Mucosa of descending colon (tissue), 3 donors: ENCODE measurements at regions not wholly inside any gene's neighbourhood (a gene's known extent, or its start where the extent isn't known, plus 50 kb on each side); places are given as distances from the start of the nearest gene placed in this dataset.

Experiments
- ATAC-seq: fragments of 200-7000 bp; cut with Tn5 transposase; one replicate; pipeline ENCODE4 v1.9.1; 2020; ENCODE audit warnings: mild to moderate bottlenecking, moderate library complexity
- DNase-seq, 3 donors: peaks; one replicate each; pipeline ENCODE4 v3.0.0-alpha.2; 2020
- H3K36me3 ChIP-seq: fragments of 200-600 bp; one replicate; pipeline ENCODE4 v1.8.0; 2021; ENCODE audit warnings: low read depth, mild to moderate bottlenecking
- H3K4me1 ChIP-seq: fragments of 200-600 bp; one replicate; pipeline ENCODE4 v1.8.0; 2021; ENCODE audit warnings: low read depth, mild to moderate bottlenecking
- H3K4me3 ChIP-seq: fragments of 200-600 bp; one replicate; pipeline ENCODE4 v1.8.0; 2021; ENCODE audit warnings: mild to moderate bottlenecking
- H3K9me3 ChIP-seq: fragments of 200-600 bp; one replicate; pipeline ENCODE4 v1.8.0; 2021; ENCODE audit warnings: mild to moderate bottlenecking
- CTCF ChIP-seq: fragments of 200-600 bp; IDR thresholded peaks from one replicate; pipeline ENCODE4 v1.8.0; 2022; ENCODE audit warnings: antibody characterized with exemption, mild to moderate bottlenecking
- intact Hi-C, 2 donors: fragments of 100-400 bp; cut with DNase I in 1 of 2; cut with micrococcal nuclease in 1 of 2; formaldehyde crosslinking; loops; one replicate each; pipeline versions ENCODE4 v1.11.0 to v1.11.1; 2022; cut with DNase I, micrococcal nuclease
- donor health status: DM: no; HTN: no; CAD: no; lungs with moderate emphysema.
- donor health status: DM: no; HTN: no; CAD: no.
- donor health status: DM: no; HTN: yes; CAD: no.

DNA sequence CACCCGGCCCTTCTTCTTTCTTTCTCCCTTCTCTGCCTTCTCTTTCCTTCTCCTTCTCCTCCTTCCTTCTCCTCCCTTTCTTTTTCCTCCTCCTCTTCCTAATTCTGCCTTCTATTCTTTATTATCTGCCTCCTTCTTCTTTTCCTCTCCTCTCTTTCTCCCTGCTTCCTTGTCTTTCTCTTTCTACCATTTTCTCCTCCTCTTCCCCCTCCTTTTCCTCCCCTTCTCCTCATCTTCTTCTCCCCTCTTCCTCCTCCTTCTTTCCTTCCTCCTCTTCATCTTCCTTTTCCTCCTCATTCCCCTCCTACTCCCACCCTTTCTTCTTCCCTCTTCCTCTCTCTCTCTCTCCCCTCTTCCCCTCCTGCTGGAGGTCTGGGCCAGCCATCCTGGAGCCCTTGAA, 294.9 kb upstream of the CRY1 start:
- Histone ChIP-seq H3K4me3 (no peak overlapping the region), H3K4me1 (no peaks in the 10 kb centered on the region), H3K36me3 (no peaks in the 10 kb centered on the region), H3K9me3 (no peaks in the 10 kb centered on the region)
- no peak for DNase-seq
- no peak for TF ChIP-seq CTCF
- ATAC-seq = no peak
- intact Hi-C loops = no loop called here

- Histone ChIP-seq H3K9me3 (no peaks in the 10 kb centered on the region), H3K4me3 (no peak overlapping the region), H3K4me1 (no peaks in the 10 kb centered on the region), H3K36me3 (no peaks in the 10 kb centered on the region)
- TF ChIP-seq CTCF = no peak
- no peak for ATAC-seq
- DNase-seq = no peak
- intact Hi-C loops = no loop called here
These were observed 295.2 kb upstream of the PWP1 start for GRCh38 chr12:107390414-107390813.

DNA sequence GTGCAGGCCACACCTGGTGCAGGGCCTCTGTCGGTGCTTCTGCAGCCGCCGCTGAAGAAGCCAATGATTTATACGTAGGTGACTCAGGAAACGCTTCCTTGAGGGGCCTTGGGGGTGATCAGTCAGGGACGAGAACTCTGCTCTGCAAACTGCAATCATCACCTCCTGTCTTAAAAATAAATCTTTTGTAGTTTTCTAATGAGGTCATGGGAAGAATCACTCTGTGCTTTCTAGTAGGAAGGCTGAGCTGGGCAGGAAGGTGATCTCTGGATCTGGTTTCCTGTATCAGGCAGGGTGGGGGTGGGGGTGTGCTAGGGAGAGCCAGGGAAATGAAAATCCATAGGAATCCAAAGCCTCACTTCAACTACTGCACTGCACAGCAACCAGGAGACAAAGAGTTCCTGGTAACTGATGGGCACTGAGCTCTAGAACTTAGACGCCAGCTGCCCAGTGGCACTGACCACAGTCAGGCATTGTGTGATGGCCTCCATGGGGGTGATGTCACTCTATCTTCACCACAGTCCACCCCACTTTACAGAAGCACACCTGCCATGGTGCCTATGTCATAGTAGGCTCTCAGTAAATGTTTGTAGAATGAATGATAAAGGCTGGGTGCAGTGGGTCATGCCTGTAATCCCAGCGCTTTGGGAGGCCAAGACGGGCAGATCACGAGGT, 292.4 kb upstream of the PWP1 start:
- no peaks in the 10 kb centered on the region for H3K9me3 ChIP-seq
- H3K36me3 ChIP-seq = no peaks in the 10 kb centered on the region
- ATAC-seq = no peak
- no peaks in the 10 kb centered on the region for H3K4me1 ChIP-seq
- TF ChIP-seq CTCF = no peak
- DNase-seq = no peak
- H3K4me3 ChIP-seq = no peak overlapping the region
- intact Hi-C loops = no loop called here

- DNase-seq = no peak
- intact Hi-C loops = no loop called here
- no peaks in the 10 kb centered on the region for H3K9me3 ChIP-seq
- TF ChIP-seq CTCF = no peak
- H3K4me1 ChIP-seq = no peaks in the 10 kb centered on the region
- no peak overlapping the region for H3K4me3 ChIP-seq
- no peak for ATAC-seq
- no peaks in the 10 kb centered on the region for H3K36me3 ChIP-seq
These were observed 290.9 kb upstream of the PWP1 start for GRCh38 chr12:107394693-107395092.

DNA sequence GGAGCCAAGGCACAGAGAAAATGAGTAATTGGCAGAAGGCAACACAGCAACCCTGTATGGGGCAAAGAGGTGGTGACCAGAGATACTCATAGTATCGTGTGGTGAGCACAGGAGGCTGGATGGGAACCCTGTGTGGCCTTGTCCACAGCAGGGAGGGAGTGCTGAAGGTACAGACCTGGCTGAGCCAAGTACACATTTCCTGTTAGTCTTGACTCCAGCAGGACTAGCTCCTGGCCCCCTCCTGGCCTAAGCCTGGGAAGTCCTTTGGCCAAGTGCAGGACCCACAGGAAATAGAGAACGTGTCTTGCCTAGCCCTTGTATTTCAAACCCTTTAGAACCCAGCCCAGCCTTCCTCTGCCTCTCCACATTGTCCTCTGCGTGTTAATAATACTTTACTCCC, 289.8 kb upstream of the PWP1 start:
- ATAC-seq = no peak
- Histone ChIP-seq H3K36me3 (no peaks in the 10 kb centered on the region), H3K9me3 (no peaks in the 10 kb centered on the region), H3K4me1 (no peaks in the 10 kb centered on the region), H3K4me3 (no peak overlapping the region)
- intact Hi-C loops = no loop called here
- no peak for TF ChIP-seq CTCF
- no peak for DNase-seq

GRCh38 chr12:107396991-107397390, 288.6 kb upstream of the PWP1 start:
- no peak for TF ChIP-seq CTCF
- H3K4me1 ChIP-seq = no peaks in the 10 kb centered on the region
- intact Hi-C loops = no loop called here
- H3K9me3 ChIP-seq = no peaks in the 10 kb centered on the region
- H3K4me3 ChIP-seq = no peak overlapping the region
- DNase-seq = no peak
- ATAC-seq = no peak
- H3K36me3 ChIP-seq = no peaks in the 10 kb centered on the region
